Erythroblast (primary cell): ENCODE measurements at regions not wholly inside any gene's neighbourhood (a gene's known extent, or its start where the extent isn't known, plus 50 kb on each side); places are given as distances from the start of the nearest gene placed in this dataset.

Experiments
- GATA1 ChIP-seq: IDR thresholded peaks from 2 replicates; pipeline ENCODE4 v1.6.1; 2011; ENCODE audit warnings: low read depth, mild to moderate bottlenecking, control low read depth, low read length, moderate library complexity
- POLR2A ChIP-seq: IDR thresholded peaks from 2 replicates; pipeline ENCODE4 v1.6.1; 2011; ENCODE audit warnings: mild to moderate bottlenecking, low read length

- no peak for TF ChIP-seq POLR2A
- TF ChIP-seq GATA1 = no peak
Measured at GRCh38 chr3:162547321-162547720, 1050.7 kb downstream of the OTOL1 start.
